Head of caudate nucleus (tissue), 42 donors: ENCODE measurements at regions not wholly inside any gene's neighbourhood (a gene's known extent, or its start where the extent isn't known, plus 50 kb on each side); places are given as distances from the start of the nearest gene placed in this dataset.

ENCODE experiments used
- DNase-seq, 42 donors: peaks; one replicate each; pipeline versions ENCODE4 v3.0.0 to v3.0.0-alpha.2; 2020 to 2021; ENCODE audit warnings: mixed read lengths in 7 of 42
- intact Hi-C: fragments of 100-400 bp; cut with DNase I; formaldehyde crosslinking; loops from one replicate; pipeline ENCODE4 v1.15.0; 2022

DNA sequence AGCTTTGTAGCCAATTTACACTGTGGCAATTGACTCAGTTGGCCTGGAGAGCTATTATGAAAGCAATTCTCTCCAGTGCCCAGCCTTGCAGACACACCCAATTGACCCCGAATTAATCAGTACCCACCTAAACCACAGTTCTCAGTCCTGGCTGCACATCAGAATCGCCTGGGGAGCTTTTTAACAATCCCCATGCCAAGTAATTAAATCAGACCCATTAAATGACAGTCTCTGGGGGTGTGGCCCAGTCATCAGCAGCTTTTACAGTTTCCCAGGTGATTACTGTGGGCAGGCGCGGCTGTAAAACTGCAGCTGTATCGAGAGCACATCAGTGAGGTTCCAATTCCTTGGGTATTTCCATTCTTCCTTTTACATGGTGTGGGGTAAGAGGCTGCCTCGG, 460.9 kb upstream of the FAT1 start:
- DNase-seq = no peak

DNA sequence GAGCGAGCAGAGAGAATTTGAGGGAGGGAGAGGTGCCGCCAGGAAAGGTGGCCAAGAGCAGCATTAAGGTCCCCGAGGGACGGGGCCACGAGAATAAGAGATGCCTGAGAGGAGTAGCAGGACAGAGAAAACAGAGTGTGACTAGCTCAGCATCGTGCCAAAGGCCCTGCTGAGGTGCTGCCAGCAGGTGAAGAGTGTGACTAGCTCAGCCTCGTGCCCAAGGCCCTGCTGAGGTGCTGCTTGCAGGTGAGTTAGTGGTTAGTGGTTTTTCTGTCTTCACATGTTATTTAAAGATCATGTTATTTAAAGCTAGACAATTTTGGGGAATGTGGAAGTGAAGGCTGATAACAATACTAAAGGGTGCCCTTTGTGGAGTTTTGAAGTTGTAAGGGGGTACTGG, 464.5 kb upstream of the FAT1 start:
- intact Hi-C loops = no loop called here

More for the DNA sequence above, 460.9 kb upstream of the FAT1 start:
- intact Hi-C loops = no loop called here

DNA sequence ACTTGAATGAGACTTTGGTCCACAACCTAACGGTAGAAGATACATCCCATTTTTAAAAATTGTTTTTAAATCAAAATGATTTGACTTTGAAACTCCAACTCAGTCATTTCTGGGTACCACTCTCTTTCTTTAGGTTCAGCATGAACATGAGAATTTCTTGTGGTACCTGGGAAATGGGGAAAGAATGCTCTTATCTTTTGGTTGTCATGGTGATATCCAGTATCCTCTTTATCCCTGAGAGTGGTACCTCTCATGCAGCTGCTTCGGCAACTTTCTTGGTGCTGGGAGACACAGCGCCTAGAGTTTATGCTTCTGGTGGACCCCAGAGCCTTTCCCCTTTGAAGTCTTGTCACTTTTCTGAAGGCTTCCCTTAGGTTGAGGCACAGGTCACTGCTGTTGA, 465.1 kb upstream of the FAT1 start:
- DNase-seq = no peak
- intact Hi-C loops = no loop called here

More for the DNA sequence above, 464.5 kb upstream of the FAT1 start:
- no peak for DNase-seq

DNA sequence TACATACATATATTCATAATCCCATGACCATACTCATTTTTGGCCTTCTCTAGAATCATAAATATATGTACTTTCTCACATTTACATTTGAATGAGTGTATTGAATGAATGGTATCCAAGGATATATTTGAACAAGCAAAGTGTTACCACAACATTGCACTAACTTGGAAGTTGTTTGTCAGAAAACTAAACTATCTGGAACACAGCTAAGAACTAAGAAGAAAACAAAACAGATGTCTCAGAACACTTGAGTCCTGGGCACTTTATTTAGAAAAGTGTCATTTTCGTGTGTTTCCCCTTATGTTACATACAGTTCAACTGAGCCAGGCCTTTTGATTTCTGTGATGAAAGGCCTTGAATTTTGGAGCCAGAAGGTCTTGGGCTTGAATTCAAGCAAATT, 466.7 kb upstream of the FAT1 start:
- intact Hi-C loops = no loop called here
- DNase-seq = no peak

DNA sequence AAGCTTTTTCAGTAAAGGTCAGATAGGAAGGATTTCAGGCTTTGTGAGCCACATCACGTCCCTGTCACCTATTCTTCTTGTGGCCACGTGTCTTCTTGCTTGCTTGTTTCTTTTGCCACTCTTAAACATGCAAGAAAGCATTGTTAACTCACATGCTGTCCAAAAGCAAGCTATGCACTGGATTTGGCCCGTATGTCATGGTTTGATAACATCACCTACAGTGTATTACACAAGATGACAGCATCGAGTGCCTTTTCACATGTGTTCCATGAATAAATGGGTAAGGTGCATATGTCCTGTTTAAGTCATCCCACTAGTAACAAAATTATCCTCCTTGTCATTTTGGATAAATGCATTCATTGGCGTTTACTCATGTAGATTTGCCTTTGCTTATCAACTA, 468.0 kb upstream of the FAT1 start:
- DNase-seq = no peak
- intact Hi-C loops = no loop called here

DNA sequence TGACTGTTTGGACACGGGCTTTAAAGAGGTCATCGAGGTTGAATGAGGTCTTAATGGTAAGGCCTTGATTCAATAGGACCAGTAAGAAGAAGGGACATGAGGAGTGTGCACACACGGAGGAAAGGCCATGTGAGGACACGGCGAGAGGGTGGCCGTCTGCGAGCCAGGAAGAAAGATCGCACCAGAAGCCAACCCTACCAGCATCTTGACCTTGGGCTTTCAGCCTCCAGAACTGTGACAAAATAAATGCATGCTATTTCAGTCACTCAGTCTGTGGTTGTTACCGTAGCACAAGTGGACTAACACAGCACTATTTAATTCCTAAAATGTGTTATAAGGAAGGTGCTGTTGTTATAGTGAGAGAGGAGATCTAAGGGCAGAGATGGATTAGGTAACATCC, 468.6 kb upstream of the FAT1 start:
- DNase-seq = no peak
- intact Hi-C loops = no loop called here

DNA sequence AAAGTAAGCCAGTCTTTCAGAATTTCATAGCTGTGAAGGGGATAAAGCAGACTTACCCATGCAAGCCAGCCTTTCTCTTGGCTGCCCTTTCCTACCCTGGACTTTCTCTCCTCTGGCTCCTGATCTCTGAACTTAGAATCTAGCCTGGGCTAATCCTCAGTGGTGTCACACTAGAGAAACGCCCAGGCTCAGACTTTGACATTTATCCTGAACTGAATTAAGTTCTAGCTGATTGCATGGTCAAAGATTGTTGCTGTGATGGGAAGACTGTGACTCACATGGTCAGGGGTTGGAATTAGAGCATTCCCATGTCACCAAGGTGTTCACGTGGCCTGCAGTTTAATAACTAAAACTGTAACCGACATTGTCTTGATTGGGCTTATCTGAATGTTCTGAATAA, 469.5 kb upstream of the FAT1 start:
- intact Hi-C loops = no loop called here
- DNase-seq = no peak

DNA sequence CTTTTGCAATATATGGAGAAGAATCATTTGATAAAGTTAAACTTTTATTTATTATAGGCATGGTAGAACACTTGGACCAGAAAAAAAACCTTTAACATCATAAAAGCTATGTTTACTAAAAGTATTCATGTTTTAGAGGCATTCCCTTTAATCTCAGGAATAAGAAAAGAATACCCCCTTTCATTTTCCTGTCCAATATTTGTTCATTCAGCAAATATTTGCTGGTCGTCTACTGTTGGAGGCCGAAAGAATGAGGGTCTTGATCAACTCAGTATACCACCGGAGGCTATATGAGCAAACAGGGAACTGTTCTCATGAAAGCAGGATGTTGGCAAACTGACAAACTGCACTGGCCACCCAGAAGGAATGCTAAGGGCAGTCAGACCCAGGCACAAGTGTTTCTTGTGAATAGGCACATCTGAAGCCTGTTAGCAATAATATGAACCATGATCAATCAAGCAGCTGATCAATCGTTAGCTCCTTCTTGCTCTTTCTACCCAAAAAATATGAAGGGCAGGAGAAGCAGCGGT, 480.8 kb upstream of the FAT1 start:
- no peak for DNase-seq
- intact Hi-C loops = no loop called here

DNA sequence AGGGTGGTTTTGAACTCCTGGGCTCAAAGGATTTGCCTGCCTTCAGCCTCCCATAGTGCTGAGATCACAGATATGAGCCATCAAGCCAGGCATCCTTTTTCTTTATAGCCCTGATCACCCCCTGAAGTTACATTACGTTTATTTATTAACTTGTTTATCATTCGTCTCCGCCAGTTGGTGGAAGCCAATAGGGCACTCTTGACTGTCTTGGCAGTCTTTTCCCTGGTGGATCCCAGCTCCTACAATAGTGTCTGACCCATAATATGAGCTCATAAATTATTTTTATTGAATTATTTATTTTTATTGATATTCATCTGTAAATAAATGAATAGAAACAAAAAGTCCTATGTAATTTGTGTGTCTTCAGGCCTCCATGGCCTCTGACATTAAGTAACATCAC, 484.3 kb upstream of the FAT1 start:
- intact Hi-C loops = no loop called here
- no peak for DNase-seq

DNA sequence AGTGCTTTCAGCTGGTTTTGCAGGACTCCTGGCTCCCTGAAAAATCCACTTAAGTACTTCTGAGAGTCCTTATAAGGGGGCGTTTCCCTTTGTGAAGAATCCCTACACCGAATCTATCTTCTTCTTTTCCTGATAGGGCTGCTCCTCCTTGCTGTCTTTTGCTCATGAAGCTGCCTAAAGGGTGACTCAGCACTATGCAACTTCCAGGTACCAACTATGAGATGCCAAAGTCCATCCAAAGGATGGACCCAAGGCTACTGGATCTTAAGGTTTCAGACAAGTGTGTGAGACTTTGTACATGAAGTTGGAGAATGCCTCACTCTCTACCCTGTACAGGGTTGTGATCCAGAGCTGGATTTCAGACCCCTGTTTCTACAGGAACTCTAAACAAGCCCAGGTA, 485.0 kb upstream of the FAT1 start:
- intact Hi-C loops = no loop called here
- no peak for DNase-seq

DNA sequence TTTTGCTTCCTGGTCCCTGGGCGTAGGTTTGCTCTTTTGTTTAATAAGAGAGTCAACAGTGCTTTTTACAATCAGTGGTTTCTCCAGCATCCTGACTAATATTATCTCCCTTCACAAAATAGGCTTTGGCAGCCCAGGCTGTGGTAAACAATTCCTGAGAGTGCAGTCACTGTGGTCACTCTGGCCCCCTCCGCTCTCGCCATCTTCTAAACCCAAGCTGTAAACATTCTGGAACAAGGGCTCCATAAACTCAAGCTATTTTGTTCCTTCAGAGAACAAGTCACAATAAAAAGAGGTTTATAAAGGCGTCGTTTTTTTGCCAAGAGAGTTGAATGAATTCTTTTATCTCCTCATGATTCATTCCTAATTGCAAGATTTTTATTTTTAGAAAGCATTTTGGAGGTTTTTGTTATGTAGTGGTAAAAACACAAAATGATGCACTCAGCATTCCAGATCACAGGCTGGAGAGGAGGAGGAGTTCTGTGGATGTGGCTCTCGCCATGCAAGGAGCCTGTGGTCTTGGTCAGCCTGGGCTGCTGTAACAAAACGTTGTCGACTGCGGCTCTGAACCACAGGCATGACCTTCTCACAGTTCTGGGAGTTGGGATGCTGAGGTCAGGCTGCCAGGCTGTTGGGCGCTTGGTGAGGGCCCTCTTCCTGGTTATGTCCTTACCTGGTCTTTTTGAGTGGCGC, 486.4 kb upstream of the FAT1 start:
- no peak for DNase-seq

DNA sequence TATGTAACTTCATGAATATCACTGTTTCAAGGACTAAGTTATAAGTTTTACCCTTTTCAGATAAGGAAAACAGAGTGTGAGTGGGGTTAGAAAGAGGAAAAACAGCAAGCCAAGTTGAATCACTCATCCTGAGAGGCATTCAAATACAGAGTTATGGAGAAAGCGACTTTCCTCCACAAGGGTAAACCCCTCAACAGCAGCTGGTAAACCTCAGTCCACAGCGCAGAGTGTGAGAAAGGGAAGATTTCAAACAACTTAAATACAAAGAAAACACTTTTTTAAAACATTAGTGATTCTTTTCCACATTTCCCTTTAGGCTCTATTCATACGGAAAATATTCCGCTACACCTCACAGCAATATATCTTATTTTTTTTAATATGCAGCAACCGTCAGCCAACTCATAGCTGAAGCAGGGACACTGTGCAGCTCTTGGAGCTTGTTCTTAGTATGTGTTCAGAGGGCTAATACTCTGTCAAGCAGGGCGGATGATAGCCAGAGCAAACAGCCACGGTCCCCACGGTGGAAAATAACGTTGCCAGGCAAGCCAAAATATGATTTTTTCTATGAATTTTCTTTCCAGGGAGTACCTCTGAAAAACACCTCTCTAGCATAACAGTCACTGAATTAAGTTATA, 488.9 kb upstream of the FAT1 start:
- intact Hi-C loops = no loop called here
- no peak for DNase-seq

More for the DNA sequence above, 486.4 kb upstream of the FAT1 start:
- intact Hi-C loops = no loop called here

DNA sequence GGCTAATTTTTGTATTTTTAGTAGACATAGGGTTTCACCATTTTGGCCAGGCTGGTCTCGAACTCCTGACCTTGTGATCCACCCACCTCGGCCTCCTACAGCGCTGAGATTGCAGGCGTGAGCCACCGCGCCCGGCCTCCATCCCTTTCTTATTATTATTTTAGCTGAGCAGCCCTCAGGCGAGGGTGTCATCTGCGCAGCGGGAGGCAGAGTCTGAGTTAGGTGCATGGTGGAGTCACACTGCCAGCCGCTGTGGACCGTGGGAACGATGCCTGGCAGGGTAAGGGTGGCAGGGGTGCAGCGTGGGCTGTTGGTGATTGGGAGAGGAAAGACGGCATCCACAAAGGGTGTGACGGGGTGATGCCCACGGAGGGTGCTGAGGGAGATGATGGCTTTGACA, 491.8 kb upstream of the FAT1 start:
- no peak for DNase-seq
- intact Hi-C loops = no loop called here

DNA sequence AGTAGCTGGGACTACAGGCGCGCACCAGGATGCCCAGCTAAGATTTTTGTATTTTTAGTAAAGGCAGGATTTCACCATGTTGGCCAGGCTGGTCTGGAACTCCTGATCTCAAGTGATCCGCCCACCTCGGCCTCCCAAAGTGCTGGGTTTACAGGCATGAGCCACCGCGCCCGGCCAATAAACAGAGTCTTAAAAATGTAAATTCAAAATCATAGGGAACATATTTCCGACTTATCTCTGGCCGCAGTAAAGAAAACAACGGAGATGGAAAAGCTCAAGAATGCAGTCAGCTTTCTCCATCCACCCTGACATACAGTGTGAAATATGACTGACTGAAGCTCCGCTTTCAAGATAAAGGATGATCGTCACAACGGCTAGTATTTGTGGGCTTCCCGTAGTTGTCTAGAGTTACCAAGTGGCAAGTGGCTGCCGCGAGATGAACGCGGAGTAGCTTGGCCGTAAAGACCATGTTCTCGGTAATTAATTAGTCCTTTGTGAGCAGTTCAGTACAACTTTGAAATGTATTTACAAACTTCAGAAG, 495.1 kb upstream of the FAT1 start:
- intact Hi-C loops = no loop called here
- DNase-seq = no peak

DNA sequence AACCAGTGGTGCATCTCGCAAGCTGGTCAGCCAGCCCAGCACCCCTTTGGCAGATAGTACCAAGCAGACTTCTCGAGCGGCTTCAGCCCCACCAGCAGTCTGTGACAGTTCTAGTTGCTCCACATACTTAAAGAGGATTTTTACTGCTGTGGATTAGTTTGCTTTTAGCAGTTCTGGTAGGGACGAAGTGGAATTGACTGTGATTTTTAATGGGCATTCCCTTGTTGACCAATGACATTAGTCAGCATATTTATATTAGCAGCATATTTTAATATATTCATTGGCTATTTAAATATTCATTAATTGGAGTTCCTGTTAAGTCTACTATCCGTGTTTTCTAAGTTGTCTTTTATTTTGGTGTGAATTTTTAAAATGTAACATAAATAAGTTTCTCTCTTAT, 500.9 kb upstream of the FAT1 start:
- DNase-seq = no peak

DNA sequence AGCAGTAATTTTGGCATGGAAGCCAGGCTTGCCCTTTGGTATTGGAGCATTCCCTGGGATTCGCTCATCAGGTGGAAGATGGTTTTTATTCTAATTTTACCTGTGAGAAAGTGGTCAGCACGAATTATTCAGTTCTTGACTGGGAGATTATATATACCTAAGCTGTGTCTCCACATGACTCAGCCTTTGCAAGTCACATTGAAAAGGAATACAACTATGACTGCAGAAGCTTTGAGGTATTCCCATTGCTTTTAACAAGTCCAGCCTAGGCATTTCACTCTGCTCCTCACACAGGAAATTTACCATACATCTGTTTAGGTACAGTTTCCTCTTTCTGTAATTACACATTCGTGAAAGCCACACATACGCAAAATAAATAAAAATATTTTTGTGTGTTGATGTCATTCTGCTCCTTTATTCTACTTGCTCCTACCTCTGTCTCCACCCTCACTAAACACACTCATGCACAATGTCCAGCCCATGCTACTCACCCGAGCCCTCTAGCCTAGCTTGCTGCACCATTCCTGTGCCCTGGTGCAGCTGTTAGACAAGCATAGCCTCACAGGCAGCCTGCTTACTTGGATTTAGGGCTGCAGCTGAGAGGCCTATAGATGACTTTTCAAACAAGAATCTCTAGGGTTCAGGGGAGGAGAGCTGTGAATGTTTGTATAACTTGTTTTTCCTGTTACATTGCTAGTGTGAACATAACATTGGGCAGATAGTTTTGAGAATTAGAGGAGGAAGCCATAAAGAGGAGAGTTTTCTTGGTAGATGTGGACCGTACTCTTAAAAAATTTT, 504.4 kb upstream of the FAT1 start:
- no peak for DNase-seq
- intact Hi-C loops = no loop called here

More for the DNA sequence above, 500.9 kb upstream of the FAT1 start:
- intact Hi-C loops = no loop called here

DNA sequence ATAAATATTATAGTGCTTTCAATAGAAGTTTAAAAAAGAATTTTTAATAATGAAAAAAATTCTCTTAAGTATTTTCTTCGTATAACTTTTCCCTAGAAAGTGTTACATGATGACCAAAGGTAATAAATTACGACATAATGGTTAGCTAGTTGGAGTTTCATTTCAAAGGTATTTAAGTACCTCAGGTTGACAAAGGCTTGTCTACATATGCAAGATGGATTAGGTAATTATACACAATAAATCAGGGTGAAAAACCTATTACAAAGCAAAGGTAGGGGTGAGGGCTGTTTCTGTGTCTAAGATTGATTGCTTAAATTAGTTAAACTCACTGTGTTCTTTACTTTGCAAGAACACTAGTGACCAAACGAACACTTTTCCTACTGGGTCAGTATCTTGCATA, 508.5 kb upstream of the FAT1 start:
- no peak for DNase-seq
- intact Hi-C loops = no loop called here

DNA sequence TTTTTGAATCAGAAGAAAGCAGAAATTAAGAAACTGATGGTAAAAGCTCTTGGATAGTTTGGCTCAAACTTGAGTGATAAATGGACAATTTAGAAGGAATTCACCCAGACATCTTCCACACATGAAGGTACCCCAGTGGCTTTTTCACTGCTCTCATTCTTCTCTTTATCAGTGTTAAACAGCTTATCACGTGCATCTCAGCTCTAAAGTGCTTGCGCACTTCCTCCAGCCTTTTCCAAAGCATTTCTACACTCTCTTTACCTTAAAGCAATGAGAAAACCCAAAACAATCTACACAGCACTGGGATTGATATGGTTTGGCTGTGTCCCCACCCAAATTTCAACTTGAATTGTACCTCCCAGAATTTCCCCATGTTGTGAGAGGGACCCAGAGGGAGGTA, 509.1 kb upstream of the FAT1 start:
- intact Hi-C loops = no loop called here
- no peak for DNase-seq

DNA sequence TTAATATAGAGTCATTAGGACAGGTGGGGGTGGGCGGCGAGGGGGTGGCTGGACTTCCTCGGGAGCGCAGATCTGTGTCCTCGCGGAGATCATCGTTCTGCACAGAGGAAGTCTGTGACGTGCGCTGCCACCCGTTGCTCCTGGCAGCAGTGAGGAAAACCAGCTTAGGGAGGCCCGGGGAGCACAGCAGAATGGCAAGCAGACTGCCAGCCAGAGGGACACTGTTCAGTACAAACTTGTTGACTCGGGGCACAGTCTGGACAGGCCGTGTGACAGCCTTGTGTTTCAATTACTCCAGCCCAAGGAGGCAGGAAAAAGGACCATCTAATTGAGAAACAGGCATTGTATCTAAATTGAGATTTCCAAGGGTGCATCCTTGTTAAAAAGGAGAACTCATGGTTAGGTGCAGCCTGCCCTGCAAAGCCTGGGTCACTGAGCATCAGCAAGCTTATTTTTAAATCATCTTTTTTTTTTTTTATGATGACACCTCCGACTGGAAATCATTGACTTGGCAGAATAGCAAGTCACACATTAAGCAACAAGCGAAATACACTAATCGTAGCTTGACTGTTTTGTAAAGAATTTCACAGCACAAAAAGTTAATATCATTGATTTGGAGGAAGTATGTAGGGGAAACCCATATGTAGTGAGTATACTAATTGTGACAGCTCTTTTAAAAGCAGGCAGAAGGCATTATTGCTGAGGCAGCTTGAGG, 512.0 kb upstream of the FAT1 start:
- intact Hi-C loops = no loop called here
- peak in 41 of 42 donors; percentile 17 to 70 (median 46) for DNase-seq
